ENCODE measurements at regions not wholly inside any gene's neighbourhood (a gene's known extent, or its start where the extent isn't known, plus 50 kb on each side); places are given as distances from the start of the nearest gene placed in this dataset.

GRCh38 chr18:42520138-42520537 lies 565.1 kb downstream of the PIK3C3 start:
- no peak for TF ChIP-seq TAF1 (IDR thresholded peaks at IDR 0.05; ENCODE audit: low read depth, low read length)
- no peak for TF ChIP-seq POLR2A (IDR thresholded peaks at IDR 0.05; ENCODE audit: low read depth, low read length)
- no peak for TF ChIP-seq POLR2AphosphoS5 (IDR thresholded peaks at IDR 0.05; ENCODE audit: low read depth, low read length)
